ENCODE measurements at regions not wholly inside any gene's neighbourhood (a gene's known extent, or its start where the extent isn't known, plus 50 kb on each side); places are given as distances from the start of the nearest gene placed in this dataset.

- H3K27ac ChIP-seq: no peak overlapping the region
- H3K27me3 ChIP-seq: no peaks in the 10 kb centered on the region
- TF ChIP-seq CTCF (IDR thresholded peaks at IDR 0.05): no peak
- H3K4me3 ChIP-seq (ENCODE audit: low read depth in 1 of 2, low read length in 1 of 2): no peak overlapping the region
- H3K4me1 ChIP-seq (ENCODE audit: control insufficient read depth in 1 of 2, insufficient read depth in 1 of 2, low read depth in 1 of 2, low read length in 1 of 2): no peaks in the 10 kb centered on the region
- no peaks in the 10 kb centered on the region for H3K9me3 ChIP-seq
- H3K36me3 ChIP-seq: no peaks in the 10 kb centered on the region
Observed at GRCh38 chr1:101167891-101168290, 68.9 kb upstream of the S1PR1 start.

- H3K27ac ChIP-seq: no peak overlapping the region
- no peaks in the 10 kb centered on the region for H3K4me1 ChIP-seq (ENCODE audit: control insufficient read depth in 1 of 2, insufficient read depth in 1 of 2, low read depth in 1 of 2, low read length in 1 of 2)
Observed at GRCh38 chr1:101166583-101167120, 70.2 kb upstream of the S1PR1 start.

GRCh38 chr1:101165954-101166353, 70.9 kb upstream of the S1PR1 start:
- H3K4me3 ChIP-seq (ENCODE audit: low read depth in 1 of 2, low read length in 1 of 2): no peak overlapping the region
- no peaks in the 10 kb centered on the region for H3K36me3 ChIP-seq
- no peak overlapping the region for H3K27ac ChIP-seq
- TF ChIP-seq CTCF (IDR thresholded peaks at IDR 0.05): no peak
- H3K27me3 ChIP-seq: no peaks in the 10 kb centered on the region
- no peaks in the 10 kb centered on the region for H3K9me3 ChIP-seq
- no peaks in the 10 kb centered on the region for H3K4me1 ChIP-seq (ENCODE audit: control insufficient read depth in 1 of 2, insufficient read depth in 1 of 2, low read depth in 1 of 2, low read length in 1 of 2)

More at GRCh38 chr1:101166583-101167120, 70.2 kb upstream of the S1PR1 start:
- Histone ChIP-seq H3K27me3 (no peaks in the 10 kb centered on the region), H3K4me3 (ENCODE audit: low read depth in 1 of 2, low read length in 1 of 2) (no peak overlapping the region), H3K9me3 (no peaks in the 10 kb centered on the region), H3K36me3 (no peaks in the 10 kb centered on the region)
- TF ChIP-seq CTCF (IDR thresholded peaks at IDR 0.05): no peak

GRCh38 chr1:101165532-101165931, 71.3 kb upstream of the S1PR1 start:
- TF ChIP-seq CTCF (IDR thresholded peaks at IDR 0.05): no peak
- H3K4me1 ChIP-seq (ENCODE audit: control insufficient read depth in 1 of 2, insufficient read depth in 1 of 2, low read depth in 1 of 2, low read length in 1 of 2): no peaks in the 10 kb centered on the region
- no peak overlapping the region for H3K4me3 ChIP-seq (ENCODE audit: low read depth in 1 of 2, low read length in 1 of 2)
- no peaks in the 10 kb centered on the region for H3K9me3 ChIP-seq
- no peaks in the 10 kb centered on the region for H3K36me3 ChIP-seq
- no peaks in the 10 kb centered on the region for H3K27me3 ChIP-seq
- H3K27ac ChIP-seq: no peak overlapping the region

- H3K27ac ChIP-seq: no peak overlapping the region
- no peak overlapping the region for H3K4me3 ChIP-seq (ENCODE audit: low read depth in 1 of 2, low read length in 1 of 2)
- no peaks in the 10 kb centered on the region for H3K4me1 ChIP-seq (ENCODE audit: control insufficient read depth in 1 of 2, insufficient read depth in 1 of 2, low read depth in 1 of 2, low read length in 1 of 2)
- H3K36me3 ChIP-seq: no peaks in the 10 kb centered on the region
- no peak for TF ChIP-seq CTCF (IDR thresholded peaks at IDR 0.05)
- H3K27me3 ChIP-seq: no peaks in the 10 kb centered on the region
- H3K9me3 ChIP-seq: no peaks in the 10 kb centered on the region
Observed at GRCh38 chr1:101164776-101165175, 72.0 kb upstream of the S1PR1 start.
